Activated T-cell treated with anti-CD3 and anti-CD28 coated beads, Interleukin-2, amount 50 U/mL, for 4 hours (primary cell): ENCODE measurements at regions not wholly inside any gene's neighbourhood (a gene's known extent, or its start where the extent isn't known, plus 50 kb on each side); places are given as distances from the start of the nearest gene placed in this dataset.

Experiments used
- ATAC-seq, 2 donors: fragments of 200-7000 bp; cut with Tn5 transposase; one replicate each; pipeline ENCODE4 v1.10.0; 2021
- DNase-seq: peaks from one replicate; pipeline ENCODE4 v3.0.0-alpha.2; 2020
- H3K27me3 Mint-ChIP-seq: one replicate; pipeline ENCODE4 v1.8.0; 2021; ENCODE audit warnings: low read depth, mixed read lengths
- H3K36me3 Mint-ChIP-seq: one replicate; pipeline ENCODE4 v1.8.0; 2022; ENCODE audit warnings: mixed read lengths; ENCODE audit not compliant: insufficient read depth
- H3K4me1 Mint-ChIP-seq: one replicate; pipeline ENCODE4 v1.8.0; 2021; ENCODE audit warnings: low read depth, mixed read lengths
- H3K4me3 Mint-ChIP-seq: one replicate; pipeline ENCODE4 v1.8.0; 2021; ENCODE audit warnings: mild to moderate bottlenecking, moderate library complexity, mixed read lengths
- H3K9me3 Mint-ChIP-seq: one replicate; pipeline ENCODE4 v1.8.0; 2021; ENCODE audit warnings: mixed read lengths

GRCh38 chr4:65777270-65777669 lies 107.0 kb upstream of the EPHA5 start:
- Mint-ChIP-seq H3K27me3 (no peaks in the 10 kb centered on the region), H3K36me3 (no peaks in the 10 kb centered on the region), H3K4me1 (no peaks in the 10 kb centered on the region), H3K9me3 (peaks cover 19% of the 10 kb centered on the region), H3K4me3 (no peak overlapping the region)
- ATAC-seq (no peak), DNase-seq (no peak)

- peaks cover 25% of the 10 kb centered on the region for H3K9me3 Mint-ChIP-seq
- DNase-seq = no peak
- H3K27me3 Mint-ChIP-seq = no peaks in the 10 kb centered on the region
- no peaks in the 10 kb centered on the region for H3K36me3 Mint-ChIP-seq
- H3K4me3 Mint-ChIP-seq = no peak overlapping the region
- ATAC-seq = no peak
- no peaks in the 10 kb centered on the region for H3K4me1 Mint-ChIP-seq
Observed at GRCh38 chr4:65773636-65774035, 103.3 kb upstream of the EPHA5 start.

- no peak for ATAC-seq
- Mint-ChIP-seq H3K4me3 (no peak overlapping the region), H3K4me1 (no peaks in the 10 kb centered on the region), H3K9me3 (no peaks in the 10 kb centered on the region), H3K36me3 (no peaks in the 10 kb centered on the region), H3K27me3 (no peaks in the 10 kb centered on the region)
- DNase-seq = no peak
Observed at GRCh38 chr4:65747386-65747785, 77.1 kb upstream of the EPHA5 start.

GRCh38 chr4:65738134-65738533 lies 67.8 kb upstream of the EPHA5 start:
- ATAC-seq (no peak), DNase-seq (no peak)
- no peaks in the 10 kb centered on the region for H3K36me3 Mint-ChIP-seq
- H3K4me3 Mint-ChIP-seq = no peak overlapping the region
- peaks cover 13% of the 10 kb centered on the region for H3K9me3 Mint-ChIP-seq
- no peaks in the 10 kb centered on the region for H3K4me1 Mint-ChIP-seq
- no peaks in the 10 kb centered on the region for H3K27me3 Mint-ChIP-seq

GRCh38 chr4:65737672-65738071 lies 67.4 kb upstream of the EPHA5 start:
- Mint-ChIP-seq H3K9me3 (peaks cover 13% of the 10 kb centered on the region), H3K27me3 (no peaks in the 10 kb centered on the region)

GRCh38 chr4:65724973-65725372 lies 54.7 kb upstream of the EPHA5 start:
- H3K4me1 Mint-ChIP-seq = no peaks in the 10 kb centered on the region
- no peaks in the 10 kb centered on the region for H3K27me3 Mint-ChIP-seq
- no peak overlapping the region for H3K4me3 Mint-ChIP-seq
- DNase-seq = no peak
- no peaks in the 10 kb centered on the region for H3K36me3 Mint-ChIP-seq
- ATAC-seq = no peak
- peaks cover 26% of the 10 kb centered on the region for H3K9me3 Mint-ChIP-seq

More at GRCh38 chr4:65737672-65738071, 67.4 kb upstream of the EPHA5 start:
- Mint-ChIP-seq H3K36me3 (no peaks in the 10 kb centered on the region), H3K4me3 (no peak overlapping the region), H3K4me1 (no peaks in the 10 kb centered on the region)
- no peak for ATAC-seq
- DNase-seq = no peak
